Renal cortex interstitium (tissue), 11 donors: ENCODE measurements at regions not wholly inside any gene's neighbourhood (a gene's known extent, or its start where the extent isn't known, plus 50 kb on each side); places are given as distances from the start of the nearest gene placed in this dataset.

Experiments used
- DNase-seq, 11 donors: peaks; one replicate each; pipeline ENCODE4 v3.0.0-alpha.2; 2013; ENCODE audit warnings: low read depth in 9 of 11, low spot score in 4 of 11; ENCODE audit errors: extremely low read depth in 1 of 11

DNA sequence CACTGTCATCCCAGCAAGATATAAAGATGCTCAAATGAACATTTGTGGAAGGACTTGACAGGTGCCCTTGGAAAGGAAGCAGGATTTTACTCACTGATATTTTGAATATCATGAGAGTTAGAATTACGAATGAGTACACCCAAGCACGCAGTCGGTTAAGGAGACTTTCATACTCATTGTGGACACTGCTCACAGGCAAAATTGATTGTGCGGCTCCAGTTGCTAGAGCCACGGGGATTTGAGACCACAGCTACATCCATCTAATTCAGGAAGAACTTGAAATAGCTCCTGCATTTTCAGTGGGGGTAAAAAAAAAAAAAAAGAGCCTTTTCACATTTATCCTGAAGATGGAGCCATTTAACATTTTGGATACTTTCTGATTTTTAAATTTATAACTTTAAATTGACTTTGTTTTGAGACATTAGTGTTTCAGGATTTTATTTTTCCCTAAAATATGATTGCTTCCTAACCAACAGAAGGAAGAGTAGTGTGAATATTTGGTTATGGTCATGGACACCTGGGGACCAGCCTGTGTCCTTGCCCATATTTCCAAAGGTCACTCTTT, 1080.1 kb upstream of the EEF2KMT start:
- no peak for DNase-seq

DNA sequence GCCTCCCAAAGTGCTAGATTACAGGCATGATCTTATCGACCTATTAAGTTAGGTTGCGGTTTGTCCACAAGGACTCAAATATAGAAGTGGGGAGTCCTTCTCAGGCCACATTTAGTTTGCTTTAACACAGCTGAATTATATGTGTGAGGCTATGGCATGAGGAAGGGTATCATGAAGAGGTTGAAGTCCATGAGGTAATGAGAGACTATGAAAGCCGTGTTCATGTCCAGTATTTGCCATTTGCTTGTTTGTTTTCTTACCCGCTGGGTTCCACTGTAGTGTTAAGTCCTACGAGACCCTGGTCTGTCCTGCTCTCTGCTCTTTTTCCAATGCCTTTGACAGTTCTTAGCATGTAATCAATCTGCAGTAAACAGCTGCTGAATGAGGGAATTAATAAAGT, 1072.4 kb upstream of the EEF2KMT start:
- no peak for DNase-seq

DNA sequence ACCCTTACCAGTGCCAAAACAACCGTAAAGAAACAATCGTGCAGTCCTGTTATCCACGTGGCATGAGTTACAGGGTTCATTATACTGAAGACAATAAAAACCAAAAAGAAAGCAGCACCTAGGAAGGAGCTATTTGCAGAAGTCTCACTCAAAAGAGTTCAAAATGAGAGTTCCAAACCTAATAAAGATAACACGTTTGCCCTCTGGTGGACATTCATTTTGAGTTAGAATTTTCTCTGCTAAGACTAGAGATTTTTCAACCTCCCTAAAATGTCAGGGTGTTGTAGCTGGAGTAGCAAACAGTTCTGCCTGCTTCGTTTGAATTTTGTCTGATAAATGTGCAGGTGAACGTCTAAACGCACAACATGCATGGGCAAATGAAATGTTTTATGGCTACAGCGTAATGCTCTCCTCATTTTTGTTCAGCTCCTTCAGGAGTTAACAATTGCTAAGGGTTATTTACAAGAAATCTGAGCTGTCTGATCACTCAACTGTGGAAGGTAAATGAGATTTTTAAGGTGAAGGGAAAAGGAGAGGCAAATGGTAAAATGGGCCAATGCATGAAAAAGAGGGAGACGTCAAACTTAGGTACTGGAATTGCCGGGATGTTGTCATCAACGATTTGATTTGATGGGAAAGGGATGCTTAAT, 1067.9 kb upstream of the EEF2KMT start:
- peak in 5 of 11 donors; percentile 2 to 26 (median 14) for DNase-seq

DNA sequence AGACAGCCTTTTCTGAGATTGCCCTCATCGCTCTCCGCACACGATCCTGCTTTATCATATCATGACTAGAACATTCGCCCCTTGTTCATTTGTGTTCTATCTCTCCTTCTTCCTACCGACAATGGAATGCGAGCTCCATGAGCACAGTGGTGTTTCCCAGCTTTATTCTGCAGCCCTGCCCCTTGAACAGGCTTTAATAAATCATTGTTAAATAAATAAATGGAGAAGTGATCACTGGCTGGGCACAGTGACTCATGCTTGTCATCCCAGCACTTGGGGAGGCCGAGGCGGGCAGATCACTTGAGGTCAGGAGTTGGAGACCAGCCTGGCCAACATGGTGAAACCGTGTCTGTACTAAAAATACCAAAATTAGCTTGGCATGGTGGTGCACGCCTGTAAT, 1063.3 kb upstream of the EEF2KMT start:
- DNase-seq = no peak

DNA sequence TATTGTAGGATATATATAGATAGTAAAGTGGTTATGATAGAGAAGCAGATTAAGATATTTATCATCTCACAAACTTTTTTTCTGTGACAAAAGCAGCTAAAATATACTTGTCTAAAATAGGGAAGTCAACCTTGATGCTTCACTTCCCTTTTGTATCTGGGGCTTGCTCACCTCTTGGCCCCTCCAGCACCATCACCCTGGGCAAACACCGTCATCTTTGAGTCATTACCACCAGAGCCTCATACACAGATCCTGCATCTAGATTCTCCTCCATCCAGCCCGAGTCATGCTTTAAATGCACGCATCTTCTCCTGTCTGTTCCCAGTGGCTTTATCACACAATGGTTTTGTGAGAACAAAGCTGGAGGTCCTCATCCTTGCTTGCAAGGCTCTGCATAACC, 1062.7 kb upstream of the EEF2KMT start:
- no peak for DNase-seq

DNA sequence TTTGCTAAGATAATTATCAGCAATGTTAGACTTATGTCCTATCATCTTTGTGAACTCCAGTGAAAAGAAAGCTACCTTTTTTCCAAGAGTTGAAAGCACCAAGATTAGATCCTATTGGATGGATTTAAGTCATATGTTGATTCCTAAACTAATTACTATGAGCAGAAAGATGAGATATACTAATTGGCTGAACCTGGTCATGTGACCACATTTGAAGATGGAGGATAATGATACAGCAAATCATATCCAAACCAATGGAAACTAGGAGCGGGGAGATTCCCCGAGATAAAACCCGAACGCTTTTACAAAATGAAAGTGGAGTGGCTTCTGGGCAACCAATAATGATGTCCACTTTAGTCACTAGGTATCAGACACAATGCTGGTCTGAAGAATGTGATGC, 1060.2 kb upstream of the EEF2KMT start:
- DNase-seq = no peak

DNA sequence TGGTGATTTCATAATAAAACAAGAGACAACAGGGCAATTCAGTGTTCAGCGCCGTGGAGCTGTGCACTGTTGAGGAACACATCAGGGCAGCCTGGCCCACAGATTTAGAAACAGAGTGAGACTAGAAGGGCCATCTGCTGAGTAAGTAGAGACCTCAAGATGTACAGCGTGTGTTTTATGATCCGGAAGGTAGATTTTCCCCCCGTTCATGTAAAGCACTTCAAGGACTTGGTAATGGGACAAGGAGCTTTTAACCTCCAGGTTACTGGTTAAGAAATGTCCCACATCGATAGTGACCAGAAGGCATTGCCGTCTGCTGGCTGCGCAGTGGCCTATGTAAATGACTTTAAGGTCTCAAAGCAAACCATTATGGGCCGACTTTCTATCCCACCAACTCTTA, 1057.7 kb upstream of the EEF2KMT start:
- no peak for DNase-seq

DNA sequence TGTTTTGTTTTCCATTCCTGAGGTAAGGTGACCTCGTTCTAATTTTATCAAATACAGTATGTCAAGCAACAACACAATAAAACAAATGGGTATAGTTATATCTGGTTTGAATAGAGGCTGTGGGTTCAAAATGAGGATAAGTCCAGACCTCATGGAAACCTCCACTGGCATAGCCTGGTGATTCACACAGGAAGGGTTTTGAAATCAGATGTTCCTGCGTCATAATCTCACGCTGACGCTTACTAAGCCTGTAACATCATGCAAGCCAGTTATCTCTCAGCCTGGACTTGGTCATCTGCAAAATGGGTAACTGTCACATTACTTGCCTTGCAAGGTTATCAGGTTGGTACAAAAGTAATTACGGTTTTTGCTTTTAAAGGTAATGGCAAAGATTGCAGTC, 1056.3 kb upstream of the EEF2KMT start:
- no peak for DNase-seq

DNA sequence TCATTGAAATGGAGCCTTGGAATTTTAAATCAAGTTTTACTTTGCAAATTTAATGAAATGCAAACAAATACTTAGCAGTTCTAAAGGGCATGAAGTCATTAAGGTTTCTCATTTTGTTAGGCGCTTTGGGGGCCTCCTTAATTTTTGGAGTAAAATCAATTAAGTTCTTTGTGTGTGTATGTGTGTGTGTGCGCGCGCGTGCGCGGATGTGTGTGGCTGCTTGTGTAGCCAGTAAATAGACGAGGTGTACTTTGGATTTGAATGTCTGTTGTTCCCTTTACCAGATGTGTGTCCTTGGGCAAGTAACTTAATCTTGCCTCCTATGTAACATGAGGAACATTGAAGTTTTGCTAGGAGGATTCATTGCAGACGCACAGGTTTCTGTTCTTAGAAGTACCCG, 1051.4 kb upstream of the EEF2KMT start:
- no peak for DNase-seq

DNA sequence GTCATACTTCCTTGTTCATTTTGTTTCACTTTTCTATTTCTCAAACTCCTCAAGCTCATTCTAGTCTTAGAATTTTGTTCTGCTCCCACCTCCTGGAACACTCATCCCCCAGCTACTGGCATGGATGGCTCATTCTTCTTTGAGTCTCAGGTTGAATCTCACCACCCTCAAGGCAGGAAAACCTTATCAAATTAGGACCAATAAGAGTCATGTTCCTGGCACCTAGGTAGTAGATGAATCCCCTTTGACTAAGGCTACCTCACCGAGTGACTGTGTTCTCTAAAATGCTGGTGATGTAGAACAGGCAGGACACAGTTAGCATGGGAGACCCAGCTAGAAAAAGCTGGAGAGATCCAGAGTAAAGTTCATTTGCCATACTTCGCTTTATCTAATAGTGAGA, 1050.8 kb upstream of the EEF2KMT start:
- no peak for DNase-seq

DNA sequence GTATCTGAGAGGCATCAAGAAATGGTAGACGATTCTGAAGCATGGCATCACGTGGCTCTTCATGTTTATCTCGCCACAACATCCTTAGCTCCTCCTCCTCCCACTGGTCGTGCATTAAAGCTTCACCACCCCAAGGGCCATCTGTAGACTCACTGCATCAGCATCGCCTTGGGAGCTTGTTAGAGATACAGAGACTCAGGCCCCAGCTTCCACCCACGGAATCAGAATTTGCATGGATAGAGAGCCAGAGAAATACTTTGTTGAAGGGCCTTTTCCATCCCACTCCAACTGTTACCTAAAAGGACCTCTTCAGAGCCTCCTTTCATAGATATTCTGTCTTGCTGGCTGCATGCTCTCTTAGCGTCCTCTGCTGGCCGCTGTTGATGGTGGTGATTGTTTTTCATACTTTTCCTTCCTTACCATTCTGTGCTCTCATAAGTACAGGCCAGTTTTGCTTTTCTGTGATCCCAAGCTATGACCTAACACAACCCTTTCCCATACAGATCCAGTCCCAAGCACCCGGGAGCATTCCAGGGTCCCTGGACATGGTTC, 1049.4 kb upstream of the EEF2KMT start:
- DNase-seq = no peak

DNA sequence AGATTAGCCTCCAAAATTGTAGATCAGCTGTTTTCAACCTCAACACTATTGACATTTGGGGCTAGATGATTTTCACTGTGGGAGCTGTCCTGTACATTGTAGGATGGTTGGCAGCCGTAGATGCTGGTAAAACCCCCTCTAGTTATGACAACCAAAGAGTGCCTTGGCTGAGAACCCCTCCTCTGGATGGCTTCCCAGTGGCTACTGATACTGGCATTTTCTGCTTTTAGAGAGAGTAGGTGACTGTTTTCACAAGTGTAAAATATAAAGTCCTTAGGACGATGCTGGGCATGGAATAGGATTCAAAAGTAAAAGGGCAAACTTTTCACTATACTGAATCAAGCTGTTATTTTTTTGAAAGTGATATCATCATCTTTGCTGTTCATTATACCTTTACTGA, 1048.8 kb upstream of the EEF2KMT start:
- no peak for DNase-seq

DNA sequence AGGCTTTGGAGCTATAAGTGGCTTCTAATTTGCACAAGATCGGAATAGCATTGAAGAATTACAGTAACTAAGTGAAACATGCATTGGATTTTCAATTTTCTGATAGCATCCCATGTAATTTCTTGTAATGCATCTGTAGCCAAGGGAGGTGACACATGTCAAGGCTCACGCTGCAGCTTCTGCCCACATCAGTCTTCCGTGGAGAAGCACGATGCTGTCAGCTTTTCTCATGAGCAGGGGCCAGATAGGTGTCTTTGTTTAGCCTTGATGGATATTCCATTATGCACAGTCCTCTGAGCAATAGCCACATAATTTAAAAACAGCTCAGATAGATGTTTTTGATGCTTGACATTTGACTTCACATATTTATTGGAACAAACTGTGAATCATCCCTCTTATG, 1046.9 kb upstream of the EEF2KMT start:
- no peak for DNase-seq

DNA sequence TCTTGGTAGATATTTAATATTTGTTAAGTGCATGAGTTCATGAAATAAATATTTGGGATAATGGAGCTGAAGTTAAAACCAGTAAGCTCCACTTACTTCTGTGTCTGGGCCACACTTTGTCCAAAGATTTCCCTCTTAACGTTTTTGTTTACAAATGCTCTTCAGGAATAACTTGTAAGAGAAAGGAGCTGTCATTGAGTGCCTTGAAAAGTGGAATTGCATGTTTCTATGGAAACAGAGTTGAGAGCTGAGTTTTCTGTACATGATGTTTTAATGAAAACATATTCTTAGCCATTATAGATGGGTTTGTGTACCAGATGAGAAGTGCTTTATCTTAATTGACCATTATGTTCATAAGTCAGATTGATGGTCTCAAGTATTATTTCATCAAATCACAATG, 1045.4 kb upstream of the EEF2KMT start:
- DNase-seq = no peak

DNA sequence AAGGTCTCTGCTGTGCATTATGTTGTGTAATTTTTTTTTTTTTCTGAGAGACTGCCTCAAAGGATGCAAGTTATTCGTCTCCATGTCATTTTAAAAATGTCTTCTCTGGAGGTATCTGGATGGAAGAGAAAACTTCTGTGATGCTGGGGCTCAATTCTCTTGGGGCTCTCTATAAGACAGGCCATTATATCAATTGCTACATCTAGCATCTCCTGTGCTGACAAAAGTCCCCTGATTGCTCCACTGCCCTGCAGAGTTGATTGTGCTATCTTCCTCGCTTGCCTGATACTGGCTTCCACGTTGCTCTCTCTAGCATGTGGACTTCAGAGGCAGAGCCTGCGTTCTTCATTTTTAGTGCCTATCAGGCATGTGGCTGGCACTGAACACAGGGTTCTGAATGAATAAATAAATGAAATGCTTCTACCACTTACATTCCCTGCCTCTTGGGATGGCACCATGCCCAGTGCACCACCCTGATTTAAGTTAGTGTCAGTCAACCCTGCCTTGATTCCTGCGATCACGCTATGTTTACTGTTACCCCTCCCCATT, 1035.5 kb upstream of the EEF2KMT start:
- no peak for DNase-seq

DNA sequence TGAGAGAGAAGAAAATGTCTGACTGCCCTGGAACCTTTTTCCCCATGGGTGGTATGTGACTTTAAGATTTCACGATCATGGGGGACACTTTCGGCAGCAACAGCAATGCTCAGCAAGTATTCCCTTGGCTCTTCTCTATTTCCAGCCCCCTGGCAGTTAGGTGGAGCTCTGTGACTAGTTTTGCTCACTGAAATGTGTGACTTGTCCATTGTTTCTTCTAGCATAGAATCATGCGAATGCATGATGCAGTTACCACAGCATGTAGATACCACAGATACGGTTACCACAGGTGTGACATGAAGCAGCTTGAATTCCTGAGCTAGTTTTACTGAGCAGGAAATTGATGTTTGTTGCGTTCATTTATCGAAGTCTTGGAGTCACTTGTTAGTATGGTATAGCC, 1034.5 kb upstream of the EEF2KMT start:
- no peak for DNase-seq

DNA sequence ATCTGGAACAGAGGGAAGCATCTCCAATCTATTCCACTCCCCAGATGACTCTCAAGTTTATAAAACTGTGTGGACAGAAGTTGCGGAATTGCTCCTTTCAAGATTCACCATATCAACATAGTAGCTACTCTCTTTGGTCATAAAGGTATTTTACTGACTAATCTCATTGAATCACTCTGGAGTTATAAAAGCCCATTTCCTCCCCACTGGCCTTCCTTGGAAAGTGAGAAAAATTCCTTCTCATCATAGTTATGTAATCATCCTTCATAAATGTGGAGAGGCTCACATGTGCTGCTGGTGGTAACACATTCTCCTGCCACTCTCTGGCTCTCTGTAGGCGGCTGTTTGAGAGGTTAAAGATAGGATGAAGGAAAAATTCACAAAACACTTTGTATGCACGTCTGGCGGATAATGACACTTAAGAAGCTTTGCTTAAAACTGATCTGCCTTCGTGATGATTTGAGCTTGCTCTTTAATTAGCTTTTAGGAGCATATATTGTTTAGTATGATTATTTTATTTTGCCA, 1034.0 kb upstream of the EEF2KMT start:
- DNase-seq = no peak

DNA sequence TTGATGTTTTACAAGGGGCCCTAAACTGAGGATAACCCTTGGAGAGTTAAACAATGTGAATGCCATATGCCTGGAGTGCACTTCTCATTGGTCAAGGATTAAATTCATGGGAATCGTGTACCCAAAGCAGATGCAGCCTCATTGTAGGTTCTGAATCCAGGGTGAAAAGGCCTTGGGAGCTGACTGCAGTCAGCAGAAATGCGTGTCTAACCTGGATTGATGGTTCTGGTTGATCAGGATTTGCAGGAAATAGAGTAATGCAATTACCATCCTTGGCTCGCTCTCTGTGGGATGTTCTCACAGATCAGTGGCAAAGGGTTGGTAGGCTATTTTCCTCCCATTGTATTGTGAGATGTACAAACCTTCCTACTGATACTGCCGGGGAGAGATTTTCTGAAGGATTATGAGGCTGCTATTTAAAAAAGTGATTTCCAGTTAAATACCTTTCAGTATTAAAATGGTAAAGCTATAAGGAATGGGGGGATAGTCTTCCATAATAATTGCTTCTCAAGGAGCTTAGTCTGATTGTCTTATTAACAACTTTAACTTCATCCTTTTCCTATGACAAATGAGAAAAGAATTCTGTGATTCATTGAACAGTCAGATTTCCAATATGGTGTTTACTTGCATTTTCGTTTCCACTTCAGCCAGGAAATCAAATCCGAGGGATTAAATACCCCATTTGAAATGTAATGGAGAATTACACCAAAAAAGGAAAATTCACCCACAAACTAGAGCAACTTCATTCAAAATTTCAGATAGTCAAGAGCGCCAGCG, 1028.1 kb upstream of the EEF2KMT start:
- no peak for DNase-seq

DNA sequence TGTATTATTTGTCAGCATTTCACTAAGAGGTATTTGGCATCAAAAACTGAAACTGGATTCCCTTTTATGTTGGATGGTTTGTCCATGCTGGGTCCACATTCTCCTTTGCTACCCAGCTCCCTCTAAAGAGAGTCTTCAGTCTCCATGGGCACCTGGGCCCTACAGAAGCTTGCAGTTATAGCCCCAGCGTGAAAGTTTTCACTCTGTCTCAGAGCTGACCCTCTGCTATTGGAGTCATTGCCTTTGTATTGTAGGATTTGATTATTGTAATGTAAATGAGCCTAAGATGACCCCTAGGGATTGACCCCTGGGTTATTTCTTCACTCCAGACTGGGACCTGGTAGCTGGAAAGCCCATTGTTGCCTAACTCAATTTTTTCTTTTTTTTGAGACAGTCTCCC, 1026.5 kb upstream of the EEF2KMT start:
- no peak for DNase-seq

DNA sequence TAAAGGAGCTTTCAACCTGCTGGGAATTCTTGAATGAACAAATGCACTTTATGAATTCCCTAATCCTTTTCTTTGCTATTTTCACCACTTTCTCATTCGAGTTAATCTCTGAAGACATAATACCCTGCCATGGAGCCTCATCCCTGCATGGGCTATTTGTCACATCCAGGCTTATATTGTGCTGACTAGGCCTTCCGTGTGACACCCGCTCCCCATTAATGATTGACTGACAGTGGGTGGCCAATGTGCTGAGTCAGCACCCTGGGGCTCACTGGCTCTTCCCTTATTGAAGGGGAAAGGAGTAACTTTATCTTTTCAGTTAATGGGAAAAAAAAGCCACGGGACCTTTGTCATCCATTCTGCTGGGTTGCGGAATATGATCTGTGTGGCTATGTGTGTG, 1024.8 kb upstream of the EEF2KMT start:
- DNase-seq = peak in 8 of 11 donors; percentile 5 to 46 (median 24)
